HepG2 (cell line): ENCODE measurements at regions not wholly inside any gene's neighbourhood (a gene's known extent, or its start where the extent isn't known, plus 50 kb on each side); places are given as distances from the start of the nearest gene placed in this dataset.

ENCODE experiments used
- ATAC-seq: fragments of 200-7000 bp; cut with Tn5 transposase; 3 replicates; pipeline ENCODE4 v1.9.1; 2020; ENCODE audit warnings: mild to moderate bottlenecking, moderate library complexity
- BruUV-seq: library from RNA; stranded (reverse); fragments of 400-500 nt; replicated peaks from 2 replicates; lab custom pipeline; 2021; lab: Mats Ljungman, UMichigan
- CTCF ChIA-PET: fragments of 300-600 bp; formaldehyde crosslinking; extraction: SDS; loops from one replicate; lab custom pipeline; 2021; ENCODE audit warnings: low total read pairs, inconsistent platforms, low intra/inter-chr PET ratio; lab: Yijun Ruan, JAX
- POLR2A ChIA-PET: fragments of 350-600 bp; sonication (Branson Sonifier 250); formaldehyde crosslinking; loops from one replicate; lab custom pipeline; 2020; ENCODE audit warnings: antibody characterized with exemption, inconsistent platforms; lab: Yijun Ruan, JAX
- DNase-seq: peaks from one replicate; pipeline ENCODE4 v3.0.0-alpha.2; 2015; ENCODE audit warnings: low spot score
- FAIRE-seq: peaks from 3 replicates; lab custom pipeline; 2011; peaks lifted over from hg19 to GRCh38; lab: Jason Lieb, UNC
- H2AFZ ChIP-seq: one replicate; pipeline ENCODE4 v1.6.1; 2011; ENCODE audit warnings: low read length, inconsistent platforms
- H3K27ac ChIP-seq: fragments of 300-600 bp; 3 replicates; pipeline ENCODE4 v1.8.0; 2011; ENCODE audit warnings: mixed run types, mild to moderate bottlenecking, mixed read lengths, low read length, inconsistent platforms; ENCODE audit not compliant: insufficient read depth; ENCODE audit errors: extremely low read length
- H3K27me3 ChIP-seq, 2 experiments: fragments of 200-600 bp in 1 of 2; 2 replicates in 1 of 2; 3 replicates in 1 of 2; pipeline versions ENCODE4 v1.6.0 to v1.8.0; 2011; ENCODE audit warnings: low read length in 2 of 2, mild to moderate bottlenecking in 2 of 2, moderate library complexity in 2 of 2, inconsistent platforms in 1 of 2; ENCODE audit not compliant: insufficient read depth in 2 of 2, control insufficient read depth in 1 of 2
- H3K36me3 ChIP-seq, 2 experiments: fragments of 200-600 bp in 1 of 2; replicated peaks in 1 of 2; 2 replicates in 1 of 2; 3 replicates in 1 of 2; pipeline versions ENCODE4 v1.5.1 to v1.8.0; 2011; ENCODE audit warnings: low read length in 2 of 2, inconsistent platforms in 1 of 2; ENCODE audit not compliant: insufficient read depth in 2 of 2, control insufficient read depth in 1 of 2
- H3K4me1 ChIP-seq: 2 replicates; pipeline ENCODE4 v1.5.1; 2012; ENCODE audit warnings: low read length, inconsistent platforms; ENCODE audit not compliant: insufficient read depth
- H3K4me2 ChIP-seq: 2 replicates; pipeline ENCODE4 v1.6.0; 2011; ENCODE audit warnings: low read depth, low read length, inconsistent platforms
- H3K4me3 ChIP-seq, 3 experiments: fragments of 200-600 bp in 1 of 3; sonication (generic), shearing (Covaris generic) in 1 of 3; replicated peaks in 1 of 3; 2 replicates each; pipeline ENCODE4 v1.5.1; 2011 to 2016; ENCODE audit warnings: low read length in 3 of 3, inconsistent platforms in 2 of 3, low read depth in 2 of 3, mild to moderate bottlenecking in 2 of 3, control low read depth in 1 of 3, mixed read lengths in 1 of 3; ENCODE audit not compliant: insufficient read depth in 1 of 3
- H3K79me2 ChIP-seq: one replicate; pipeline ENCODE4 v1.6.1; 2011; ENCODE audit warnings: low read length, inconsistent platforms; ENCODE audit not compliant: insufficient read depth
- H3K9ac ChIP-seq: 2 replicates; pipeline ENCODE4 v1.6.0; 2011; ENCODE audit warnings: mild to moderate bottlenecking, low read depth, low read length, inconsistent platforms; ENCODE audit not compliant: insufficient read depth
- H3K9me3 ChIP-seq: 2 replicates; pipeline ENCODE4 v1.5.1; 2012; ENCODE audit warnings: mild to moderate bottlenecking, low read length
- H4K20me1 ChIP-seq: 2 replicates; pipeline ENCODE4 v1.6.0; 2011; ENCODE audit warnings: inconsistent platforms, mild to moderate bottlenecking, low read length, moderate library complexity; ENCODE audit not compliant: insufficient read depth
- ZFP37 ChIP-seq: sonication (generic); formaldehyde crosslinking; IDR thresholded peaks from 2 replicates; pipeline ENCODE4 v1.4.0; 2020; ENCODE audit warnings: missing genetic modification reagents, borderline replicate concordance
- ZNF280D ChIP-seq: sonication (generic); formaldehyde crosslinking; IDR thresholded peaks from 2 replicates; pipeline ENCODE4 v1.5.1; 2020; ENCODE audit warnings: mild to moderate bottlenecking, missing genetic modification reagents
- WGBS: methylation state at CpG from one replicate; pipeline ENCODE4 v1.1.6; 2017; ENCODE audit warnings: low lambda C conversion rate; 5-methylcytosine and 5-hydroxymethylcytosine counted together
- in situ Hi-C: cut with HindIII; loops from 2 replicates; pipeline ENCODE4 v1.10.0; 2017; ENCODE audit warnings: low pct_unique_long_range_greater_than_20kb; ENCODE audit not compliant: extremely low pct_ligation_motif_present
- intact Hi-C: fragments of 100-400 bp; cut with micrococcal nuclease; formaldehyde crosslinking; loops from one replicate; pipeline ENCODE4 v1.10.0; 2022; ENCODE audit not compliant: unreplicated experiment
- TF ChIP-seq, protein P1 (sequence below): sonication (generic); formaldehyde crosslinking; IDR thresholded peaks from 2 replicates; pipeline ENCODE4 v1.5.1; 2020; ENCODE audit warnings: missing genetic modification reagents, mild to moderate bottlenecking, borderline replicate concordance

GRCh38 chr1:201608635-201609395 lies 69.9 kb downstream of the NAV1 start:
- peaks cover 3 to 30% of the 10 kb centered on the region in 2 experiments; a peak in 4 of 5 replicates for H3K27me3 ChIP-seq

More at GRCh38 chr1:201608635-201609395, 69.9 kb downstream of the NAV1 start:
- no peaks in the 10 kb centered on the region for H4K20me1 ChIP-seq
- in situ Hi-C loops (no loop called here), intact Hi-C loops (no loop called here)
- FAIRE-seq, result no peak
- no peak for DNase-seq
- H3K36me3 ChIP-seq, result no peaks in the 10 kb centered on the region
- H3K4me1 ChIP-seq, result no peaks in the 10 kb centered on the region
- no peak overlapping the region for H3K9ac ChIP-seq
- CTCF ChIA-PET, result no interaction called here
- H3K9me3 ChIP-seq, result no peaks in the 10 kb centered on the region
- no peak overlapping the region for H3K4me2 ChIP-seq
- H2AFZ ChIP-seq, result no peak overlapping the region
- H3K4me3 ChIP-seq, result no peak overlapping the region
- no peaks in the 10 kb centered on the region for H3K79me2 ChIP-seq
- no peak; the same call in 1 of the 3 replicates for ATAC-seq
- TF ChIP-seq ZNF280D (CRISPR knock-in tag) (no peak), ZFP37 (CRISPR knock-in tag) (no peak)
- TF ChIP-seq, protein P1, sequence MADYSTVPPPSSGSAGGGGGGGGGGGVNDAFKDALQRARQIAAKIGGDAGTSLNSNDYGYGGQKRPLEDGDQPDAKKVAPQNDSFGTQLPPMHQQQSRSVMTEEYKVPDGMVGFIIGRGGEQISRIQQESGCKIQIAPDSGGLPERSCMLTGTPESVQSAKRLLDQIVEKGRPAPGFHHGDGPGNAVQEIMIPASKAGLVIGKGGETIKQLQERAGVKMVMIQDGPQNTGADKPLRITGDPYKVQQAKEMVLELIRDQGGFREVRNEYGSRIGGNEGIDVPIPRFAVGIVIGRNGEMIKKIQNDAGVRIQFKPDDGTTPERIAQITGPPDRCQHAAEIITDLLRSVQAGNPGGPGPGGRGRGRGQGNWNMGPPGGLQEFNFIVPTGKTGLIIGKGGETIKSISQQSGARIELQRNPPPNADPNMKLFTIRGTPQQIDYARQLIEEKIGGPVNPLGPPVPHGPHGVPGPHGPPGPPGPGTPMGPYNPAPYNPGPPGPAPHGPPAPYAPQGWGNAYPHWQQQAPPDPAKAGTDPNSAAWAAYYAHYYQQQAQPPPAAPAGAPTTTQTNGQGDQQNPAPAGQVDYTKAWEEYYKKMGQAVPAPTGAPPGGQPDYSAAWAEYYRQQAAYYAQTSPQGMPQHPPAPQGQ (CRISPR knock-in tag), result no peak
- POLR2A ChIA-PET, result no interaction called here
- BruUV-seq, result no TSS peak
- H3K27ac ChIP-seq, result no peak overlapping the region
- WGBS, result 0% methylated on average over 2 of the region's 11 CpGs
